Activated CD8-positive, alpha-beta T cell treated with anti-CD3 and anti-CD28 coated beads for 36 hours (primary cell): ENCODE measurements at regions not wholly inside any gene's neighbourhood (a gene's known extent, or its start where the extent isn't known, plus 50 kb on each side); places are given as distances from the start of the nearest gene placed in this dataset.

Experiments
- ATAC-seq: fragments of 200-7000 bp; cut with Tn5 transposase; one replicate; pipeline ENCODE4 v1.10.0; 2021; ENCODE audit warnings: mild to moderate bottlenecking, moderate library complexity
- CTCF ChIA-PET: fragments of 350-600 bp; sonication (Branson Sonifier 250); formaldehyde crosslinking; loops from one replicate; lab custom pipeline; 2021; ENCODE audit warnings: antibody characterized with exemption; lab: Charles Lee
- POLR2A ChIA-PET: fragments of 350-600 bp; sonication (Branson Sonifier 250); formaldehyde crosslinking; loops from one replicate; lab custom pipeline; 2021; ENCODE audit warnings: antibody characterized with exemption; lab: Charles Lee
- DNase-seq: peaks from one replicate; pipeline ENCODE4 v3.0.0-alpha.2; 2020
- H3K27ac Mint-ChIP-seq: one replicate; pipeline ENCODE4 v1.8.0; 2021; ENCODE audit warnings: mild to moderate bottlenecking, mixed read lengths
- H3K27me3 Mint-ChIP-seq: one replicate; pipeline ENCODE4 v1.8.0; 2021; ENCODE audit warnings: mixed read lengths
- H3K36me3 Mint-ChIP-seq: one replicate; pipeline ENCODE4 v1.8.0; 2021; ENCODE audit warnings: low read depth, mixed read lengths
- H3K4me1 Mint-ChIP-seq: one replicate; pipeline ENCODE4 v1.8.0; 2021; ENCODE audit warnings: low read depth, mixed read lengths
- H3K4me3 Mint-ChIP-seq: one replicate; pipeline ENCODE4 v1.8.0; 2021; ENCODE audit warnings: mild to moderate bottlenecking, moderate library complexity, mixed read lengths
- H3K9me3 Mint-ChIP-seq: one replicate; pipeline ENCODE4 v1.8.0; 2021; ENCODE audit warnings: mixed read lengths
- CTCF ChIP-seq: fragments of 200-600 bp; IDR thresholded peaks from one replicate; pipeline ENCODE4 v1.8.0; 2022; ENCODE audit warnings: antibody characterized with exemption, mild to moderate bottlenecking
- intact Hi-C: fragments of 100-400 bp; cut with micrococcal nuclease; formaldehyde crosslinking; loops from one replicate; pipeline ENCODE4 v1.10.0; 2022

- no peak for TF ChIP-seq CTCF
These were observed 295.6 kb downstream of the PCNX1 start for GRCh38 chr14:71202881-71203280.

GRCh38 chr14:71203306-71203705, 296.0 kb downstream of the PCNX1 start:
- ATAC-seq (no peak), DNase-seq (no peak)
- peaks cover 5% of the 10 kb centered on the region for H3K9me3 Mint-ChIP-seq
- H3K4me1 Mint-ChIP-seq, result peaks cover 3% of the 10 kb centered on the region
- no peak overlapping the region for H3K27ac Mint-ChIP-seq
- ChIA-PET POLR2A (no interaction called here), CTCF (no interaction called here)
- H3K4me3 Mint-ChIP-seq, result no peak overlapping the region
- TF ChIP-seq CTCF, result no peak
- no peaks in the 10 kb centered on the region for H3K36me3 Mint-ChIP-seq
- no peaks in the 10 kb centered on the region for H3K27me3 Mint-ChIP-seq
- intact Hi-C loops, result no loop called here

More at GRCh38 chr14:71202881-71203280, 295.6 kb downstream of the PCNX1 start:
- Mint-ChIP-seq H3K9me3 (peaks cover 5% of the 10 kb centered on the region), H3K27ac (no peak overlapping the region), H3K4me1 (peaks cover 3% of the 10 kb centered on the region), H3K27me3 (no peaks in the 10 kb centered on the region), H3K36me3 (no peaks in the 10 kb centered on the region), H3K4me3 (no peak overlapping the region)
- ChIA-PET CTCF (no interaction called here), POLR2A (no interaction called here)
- intact Hi-C loops, result no loop called here
- no peak for DNase-seq
- ATAC-seq, result no peak

GRCh38 chr14:71204231-71204630, 297.0 kb downstream of the PCNX1 start:
- Mint-ChIP-seq H3K4me3 (no peak overlapping the region), H3K27me3 (no peaks in the 10 kb centered on the region), H3K9me3 (peaks cover 7% of the 10 kb centered on the region), H3K27ac (no peak overlapping the region), H3K36me3 (no peaks in the 10 kb centered on the region), H3K4me1 (peaks cover 3% of the 10 kb centered on the region)
- POLR2A ChIA-PET, result no interaction called here
- CTCF ChIA-PET, result no interaction called here
- TF ChIP-seq CTCF, result no peak
- intact Hi-C loops, result no loop called here
- no peak for ATAC-seq
- DNase-seq, result no peak

GRCh38 chr14:71204768-71205167, 297.5 kb downstream of the PCNX1 start:
- H3K27ac Mint-ChIP-seq, result no peak overlapping the region
- POLR2A ChIA-PET, result no interaction called here
- H3K27me3 Mint-ChIP-seq, result no peaks in the 10 kb centered on the region
- no peak for TF ChIP-seq CTCF
- peaks cover 3% of the 10 kb centered on the region for H3K4me1 Mint-ChIP-seq
- no peak overlapping the region for H3K4me3 Mint-ChIP-seq
- no peaks in the 10 kb centered on the region for H3K36me3 Mint-ChIP-seq
- intact Hi-C loops, result no loop called here
- CTCF ChIA-PET, result no interaction called here
- no peak for DNase-seq
- peaks cover 7% of the 10 kb centered on the region for H3K9me3 Mint-ChIP-seq
- ATAC-seq, result no peak

GRCh38 chr14:71206123-71206522, 298.9 kb downstream of the PCNX1 start:
- Mint-ChIP-seq H3K36me3 (no peaks in the 10 kb centered on the region), H3K27me3 (peaks cover 1% of the 10 kb centered on the region), H3K4me1 (peaks cover 3% of the 10 kb centered on the region), H3K9me3 (peaks cover 7% of the 10 kb centered on the region), H3K27ac (no peak overlapping the region), H3K4me3 (no peak overlapping the region)
- intact Hi-C loops, result no loop called here
- DNase-seq, result no peak
- POLR2A ChIA-PET, result no interaction called here
- CTCF ChIA-PET, result no interaction called here
- no peak for TF ChIP-seq CTCF
- no peak for ATAC-seq
